ENCODE measurements at regions not wholly inside any gene's neighbourhood (a gene's known extent, or its start where the extent isn't known, plus 50 kb on each side); places are given as distances from the start of the nearest gene placed in this dataset.
"Not testable (repeated sequence)": the region's sequence is repeated elsewhere in the genome, so short reads cannot be mapped to it uniquely, and the experiment has no call there.

DNA sequence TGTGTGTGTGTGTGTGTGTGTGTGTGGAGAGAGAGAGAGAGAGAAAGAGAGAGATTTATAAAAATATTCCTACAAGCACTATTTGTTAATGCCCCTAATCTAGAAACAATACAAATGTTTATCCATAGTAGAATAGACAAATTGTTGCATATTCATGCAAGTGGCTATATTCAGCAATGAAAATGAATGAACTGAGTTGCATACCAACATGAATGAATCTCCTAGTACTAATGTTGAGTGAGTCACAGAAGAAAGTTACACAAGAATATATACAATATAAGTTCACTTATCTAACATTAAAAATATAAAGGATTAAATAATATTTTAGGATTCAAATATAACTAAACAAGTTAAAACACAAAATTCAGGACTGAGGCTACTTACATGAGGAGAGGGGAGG is 456.8 kb upstream of the AMOT start:
- DNase-seq = no peak

GRCh38 chrX:113289503-113289902 is 448.9 kb upstream of the AMOT start:
- no peak for DNase-seq

DNA sequence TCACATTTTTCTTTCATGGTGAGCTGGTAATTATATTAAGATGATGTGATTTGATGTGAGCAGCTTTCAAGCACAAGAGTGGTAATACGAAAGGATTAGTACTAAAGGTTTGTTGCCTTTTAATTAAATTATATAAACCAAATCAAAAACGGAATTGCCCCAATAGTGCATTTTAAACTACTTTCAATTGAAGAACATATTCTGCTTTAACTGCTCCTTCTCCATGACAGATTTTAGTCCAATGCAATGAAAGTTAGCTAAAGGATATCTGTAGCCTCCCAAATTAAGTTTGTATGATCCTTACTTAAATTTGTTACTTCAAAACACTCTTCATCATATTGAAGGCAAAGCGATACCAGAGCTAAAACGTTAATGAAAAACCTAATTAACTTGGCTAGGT is 447.1 kb upstream of the AMOT start:
- DNase-seq = no peak

- DNase-seq = no peak
These were observed 435.2 kb upstream of the AMOT start for GRCh38 chrX:113275804-113276203.

- DNase-seq = no peak
These were observed 434.2 kb upstream of the AMOT start for GRCh38 chrX:113274791-113275190.

DNA sequence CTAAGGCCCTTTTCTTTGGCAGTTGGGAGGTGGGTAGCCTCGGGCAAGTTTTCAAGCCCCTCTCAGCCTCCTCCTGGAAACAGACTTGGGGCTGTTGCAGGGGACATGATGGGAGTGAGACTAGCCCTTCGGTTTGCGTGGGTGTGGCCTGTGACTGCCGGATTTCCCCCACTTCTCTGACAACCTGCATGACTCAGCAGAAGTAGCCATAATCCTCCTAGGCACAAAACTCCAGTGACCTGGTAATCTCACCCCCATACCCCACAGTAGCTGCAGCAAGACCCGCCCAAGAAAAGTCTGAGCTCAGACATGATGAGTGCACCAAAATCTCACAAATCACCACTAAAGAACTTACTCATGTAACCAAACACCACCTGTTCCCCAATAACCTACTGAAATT is 433.7 kb upstream of the AMOT start:
- DNase-seq = no peak

DNA sequence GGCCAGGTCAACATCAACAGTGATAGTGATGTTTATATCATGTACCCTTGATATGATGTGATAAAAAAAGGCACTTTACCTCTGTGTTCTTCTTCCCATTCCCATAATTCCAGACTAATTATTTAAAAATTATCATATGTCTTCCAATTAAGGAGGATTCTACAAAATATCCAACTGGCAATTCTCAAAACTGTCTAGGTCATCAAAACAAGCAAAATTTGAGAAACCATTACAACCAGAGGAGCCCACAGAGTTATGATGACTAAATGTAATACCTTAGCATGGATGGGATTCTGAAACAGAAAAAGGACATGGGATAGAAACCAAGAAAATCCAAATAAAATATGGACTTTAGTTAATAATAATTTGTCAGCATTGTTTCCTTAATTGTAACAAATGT is 428.6 kb upstream of the AMOT start:
- DNase-seq = no peak

GRCh38 chrX:113260474-113260873 is 419.8 kb upstream of the AMOT start:
- DNase-seq = no peak

- DNase-seq = no peak
These were observed 381.7 kb upstream of the AMOT start for GRCh38 chrX:113222305-113222704.

- DNase-seq = no peak
These were observed 371.4 kb upstream of the AMOT start for GRCh38 chrX:113212052-113212451.

DNA sequence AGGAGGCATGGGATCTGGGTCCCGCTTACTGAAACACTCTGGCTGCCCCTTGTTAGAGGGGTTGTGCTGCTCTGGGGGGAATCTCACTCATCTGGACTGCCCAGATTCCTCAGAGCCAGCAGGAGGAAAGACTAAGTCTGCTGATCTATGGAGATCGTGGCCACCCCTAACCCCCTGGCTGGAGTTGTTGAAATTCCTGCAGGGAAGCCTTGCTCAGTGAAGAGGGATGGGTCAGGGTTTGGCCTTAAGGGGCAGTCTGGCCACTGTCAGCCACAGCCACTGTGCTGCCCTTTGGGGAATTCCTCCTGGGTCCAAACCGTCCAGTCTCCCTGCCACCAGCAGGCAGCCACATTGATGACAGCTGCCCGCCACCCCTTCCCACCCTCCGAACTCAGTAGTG is 362.0 kb upstream of the AMOT start:
- DNase-seq = no peak

DNA sequence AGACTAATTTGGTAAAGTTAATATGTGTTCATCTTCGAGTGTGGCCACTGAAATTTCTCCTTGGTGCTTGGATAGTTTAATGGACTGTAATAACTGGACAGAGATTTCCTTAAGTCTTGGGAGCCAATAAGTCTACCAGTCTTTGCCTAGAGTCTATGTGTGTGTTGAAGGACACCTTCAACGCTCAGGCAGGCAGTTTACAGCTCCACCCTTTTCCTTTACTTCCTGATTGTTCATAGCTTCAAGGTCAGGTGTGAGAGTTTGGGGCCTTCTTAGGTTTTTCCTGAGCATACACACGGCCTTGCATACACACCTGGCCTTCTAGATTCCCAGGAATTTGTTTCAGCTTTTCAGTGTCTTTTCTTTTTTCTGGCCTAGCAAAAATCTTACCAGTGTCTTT is 355.3 kb upstream of the AMOT start:
- no peak for DNase-seq

DNA sequence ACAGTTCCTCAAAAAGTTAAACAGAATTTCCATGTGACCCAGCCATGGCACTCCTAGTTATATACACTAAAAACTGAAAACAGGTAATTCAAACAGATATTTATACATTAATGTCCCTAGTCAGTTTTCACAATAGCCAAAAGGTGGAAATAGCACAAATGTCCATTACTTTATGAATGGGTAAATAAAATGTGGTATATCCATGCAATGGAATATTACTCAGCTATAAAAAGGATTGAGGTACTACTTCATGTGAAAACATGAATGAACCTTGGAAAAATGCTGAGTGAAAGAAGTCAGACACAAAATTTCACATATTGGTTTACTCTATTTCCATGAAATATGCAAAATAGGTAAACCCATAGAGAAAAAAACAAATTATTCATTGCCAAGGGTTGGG is 351.8 kb upstream of the AMOT start:
- no peak for DNase-seq

GRCh38 chrX:113157496-113157895 is 316.9 kb upstream of the AMOT start:
- no peak for DNase-seq

DNA sequence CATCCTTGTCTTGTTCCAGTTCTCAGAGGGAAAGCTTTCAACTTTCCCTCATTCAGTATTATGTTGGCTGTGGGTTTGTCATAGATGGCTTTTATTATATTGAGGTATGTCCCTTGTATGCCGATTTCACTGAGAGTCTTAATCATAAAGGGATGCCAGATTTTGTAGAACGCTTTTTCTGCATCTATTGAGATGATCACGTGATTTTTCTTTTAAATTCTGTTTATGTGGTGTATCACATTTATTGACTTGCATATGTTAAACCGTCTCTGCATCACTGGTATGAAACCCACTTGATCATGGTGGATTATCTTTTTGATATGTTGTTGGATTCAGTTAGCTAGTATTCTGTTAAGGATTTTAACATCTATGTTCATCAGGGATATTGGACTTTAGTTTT is 313.7 kb upstream of the AMOT start:
- DNase-seq = not testable (repeated sequence)

- DNase-seq = no peak
These were observed 296.2 kb upstream of the AMOT start for GRCh38 chrX:113136836-113137235.

GRCh38 chrX:113133316-113133715 is 292.7 kb upstream of the AMOT start:
- no peak for DNase-seq

- no peak for DNase-seq
These were observed 284.1 kb upstream of the AMOT start for GRCh38 chrX:113124693-113125092.

DNA sequence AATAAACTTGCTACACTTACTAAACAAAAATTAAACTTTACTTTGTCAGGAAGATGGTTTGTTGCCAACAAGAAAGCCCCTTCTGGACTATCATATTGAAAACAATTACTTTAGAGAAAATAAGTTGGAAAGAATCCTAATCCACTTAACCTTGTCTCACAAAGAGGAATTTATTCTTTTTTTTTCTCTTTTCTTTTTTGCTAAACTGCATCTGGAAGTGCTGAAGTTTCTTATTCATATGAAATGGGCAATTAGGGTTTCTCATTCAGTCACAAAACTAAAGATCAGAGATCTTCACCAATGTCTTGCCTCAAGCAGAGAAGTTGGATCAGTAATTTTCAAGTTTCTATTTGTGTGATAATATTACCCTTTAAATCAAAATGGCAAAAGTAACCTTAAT is 234.9 kb upstream of the AMOT start:
- DNase-seq = no peak

- no peak for DNase-seq
These were observed 219.1 kb upstream of the AMOT start for GRCh38 chrX:113059714-113060113.

- DNase-seq = no peak
These were observed 218.0 kb upstream of the AMOT start for GRCh38 chrX:113058634-113059033.

DNA sequence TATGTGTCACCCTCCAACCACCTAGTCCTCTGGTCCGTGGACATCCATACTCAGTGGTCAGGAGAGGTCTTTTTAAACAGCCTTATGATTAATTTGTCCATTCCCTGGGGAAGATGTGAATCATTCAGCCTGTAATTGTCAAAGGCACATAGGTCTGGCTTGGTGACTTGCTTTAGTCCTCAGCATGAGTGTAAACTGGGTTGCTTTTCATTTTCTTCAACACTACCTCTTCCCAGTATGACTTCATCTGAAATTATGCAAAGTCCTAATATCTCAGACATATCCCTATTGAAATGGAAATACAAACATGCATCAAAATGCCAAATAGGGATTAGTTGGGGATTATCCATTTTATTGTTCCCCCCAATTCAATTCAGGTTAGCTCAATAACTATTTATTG is 208.3 kb upstream of the AMOT start:
- DNase-seq = no peak

- DNase-seq = no peak
These were observed 207.8 kb upstream of the AMOT start for GRCh38 chrX:113048480-113048879.

DNA sequence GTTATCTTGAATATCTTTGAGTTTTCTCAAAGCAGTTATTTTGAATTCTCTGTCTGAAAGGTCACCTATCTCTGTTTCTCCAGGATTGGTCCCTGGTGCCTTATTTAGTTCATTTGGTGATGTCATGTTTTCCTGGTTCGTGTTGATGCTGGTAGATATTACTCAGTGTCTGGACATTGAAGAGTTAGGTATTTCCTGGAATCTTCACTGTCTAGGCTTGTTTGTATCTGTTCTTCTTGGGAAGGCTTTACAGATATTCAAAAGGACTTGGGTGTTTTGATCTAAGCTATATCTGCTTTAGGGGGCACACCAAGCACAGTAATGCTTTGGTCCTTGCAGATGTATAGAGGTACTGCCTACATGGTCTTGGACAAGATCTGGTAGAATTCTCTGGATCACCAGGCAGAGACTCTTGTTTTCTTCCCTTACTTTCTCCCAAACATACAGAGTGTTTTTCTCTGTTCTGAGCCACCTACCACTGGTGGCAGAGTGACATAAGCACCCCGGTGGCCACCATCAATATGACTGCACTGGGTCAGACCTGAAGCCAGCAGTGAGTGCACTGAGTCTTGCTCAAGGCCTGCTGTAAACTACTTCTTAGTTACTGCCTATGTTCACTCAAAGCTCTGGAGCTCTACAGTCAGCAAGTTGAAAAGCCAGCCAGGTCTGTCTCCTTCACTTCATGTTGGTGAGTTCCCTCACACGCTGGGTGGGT is 193.5 kb upstream of the AMOT start:
- DNase-seq = no peak

GRCh38 chrX:113019958-113020357 is 179.3 kb upstream of the AMOT start:
- no peak for DNase-seq

All from suppressor macrophage (primary cell).